ENCODE measurements at regions not wholly inside any gene's neighbourhood (a gene's known extent, or its start where the extent isn't known, plus 50 kb on each side); places are given as distances from the start of the nearest gene placed in this dataset.

DNA sequence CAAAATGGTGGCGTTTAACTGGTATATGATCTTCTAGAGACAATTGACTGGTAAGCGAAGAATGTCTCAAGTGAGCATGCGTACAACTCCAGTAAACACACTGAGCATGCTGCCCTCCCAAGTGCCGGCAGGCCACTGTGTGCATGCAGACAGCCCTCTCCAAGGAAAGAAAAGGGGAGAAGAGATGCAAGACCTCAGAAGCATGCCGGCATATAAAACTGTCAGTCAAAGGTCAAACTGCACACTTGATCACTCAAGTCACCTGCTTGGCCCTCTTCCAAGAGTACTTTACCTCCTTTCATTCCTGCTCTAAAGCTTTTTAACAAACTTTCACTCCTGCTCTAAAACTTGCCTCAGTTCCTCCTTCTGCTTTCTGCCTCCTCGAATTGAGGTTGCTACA, 910.2 kb downstream of the TAF11L14 start:
- POLR2A ChIA-PET = no interaction called here
- no TSS peak for BruUV-seq (replicated peaks)
- Histone ChIP-seq H3K4me1 (no peaks in the 10 kb centered on the region), H3K27me3 (replicated peaks; ENCODE audit: control insufficient read depth, insufficient read depth, low read length) (no peaks in the 10 kb centered on the region), H3K9me3 (0 out of 2 replicates have a peak, but pooled peaks cover 6% of the 10 kb centered on the region), H3K36me3 (ENCODE audit: control insufficient read depth, insufficient read depth, low read length) (no peaks in the 10 kb centered on the region), H3K4me3 (ENCODE audit: low read depth, low read length) (no peak overlapping the region)
- TF ChIP-seq, protein P1, sequence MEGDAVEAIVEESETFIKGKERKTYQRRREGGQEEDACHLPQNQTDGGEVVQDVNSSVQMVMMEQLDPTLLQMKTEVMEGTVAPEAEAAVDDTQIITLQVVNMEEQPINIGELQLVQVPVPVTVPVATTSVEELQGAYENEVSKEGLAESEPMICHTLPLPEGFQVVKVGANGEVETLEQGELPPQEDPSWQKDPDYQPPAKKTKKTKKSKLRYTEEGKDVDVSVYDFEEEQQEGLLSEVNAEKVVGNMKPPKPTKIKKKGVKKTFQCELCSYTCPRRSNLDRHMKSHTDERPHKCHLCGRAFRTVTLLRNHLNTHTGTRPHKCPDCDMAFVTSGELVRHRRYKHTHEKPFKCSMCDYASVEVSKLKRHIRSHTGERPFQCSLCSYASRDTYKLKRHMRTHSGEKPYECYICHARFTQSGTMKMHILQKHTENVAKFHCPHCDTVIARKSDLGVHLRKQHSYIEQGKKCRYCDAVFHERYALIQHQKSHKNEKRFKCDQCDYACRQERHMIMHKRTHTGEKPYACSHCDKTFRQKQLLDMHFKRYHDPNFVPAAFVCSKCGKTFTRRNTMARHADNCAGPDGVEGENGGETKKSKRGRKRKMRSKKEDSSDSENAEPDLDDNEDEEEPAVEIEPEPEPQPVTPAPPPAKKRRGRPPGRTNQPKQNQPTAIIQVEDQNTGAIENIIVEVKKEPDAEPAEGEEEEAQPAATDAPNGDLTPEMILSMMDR (IDR thresholded peaks at IDR 0.05; ENCODE audit: insufficient read depth in 1 of 2, low read depth in 1 of 2, low read length in 1 of 2, severe bottlenecking in 1 of 2, unreplicated experiment in 1 of 2) = no peak
- peaks cover 5% of the 10 kb centered on the region for H3K27me3 Mint-ChIP-seq (ENCODE audit: insufficient read depth, unreplicated experiment)
- H3K4me3 Mint-ChIP-seq (ENCODE audit: unreplicated experiment) = no peak overlapping the region
- peaks cover 7% of the 10 kb centered on the region for H3K9me3 Mint-ChIP-seq (ENCODE audit: unreplicated experiment)
- no peaks in the 10 kb centered on the region for H3K36me3 Mint-ChIP-seq (ENCODE audit: insufficient read depth, unreplicated experiment)
- CTCF ChIA-PET = no interaction called here
- H3K27ac Mint-ChIP-seq (ENCODE audit: unreplicated experiment) = no peak overlapping the region
- no peaks in the 10 kb centered on the region for H3K4me1 Mint-ChIP-seq (ENCODE audit: low read depth, unreplicated experiment)
- intact Hi-C loops (cut with micrococcal nuclease; ENCODE audit: unreplicated experiment) = no loop called here
- DNase-seq = no peak

DNA sequence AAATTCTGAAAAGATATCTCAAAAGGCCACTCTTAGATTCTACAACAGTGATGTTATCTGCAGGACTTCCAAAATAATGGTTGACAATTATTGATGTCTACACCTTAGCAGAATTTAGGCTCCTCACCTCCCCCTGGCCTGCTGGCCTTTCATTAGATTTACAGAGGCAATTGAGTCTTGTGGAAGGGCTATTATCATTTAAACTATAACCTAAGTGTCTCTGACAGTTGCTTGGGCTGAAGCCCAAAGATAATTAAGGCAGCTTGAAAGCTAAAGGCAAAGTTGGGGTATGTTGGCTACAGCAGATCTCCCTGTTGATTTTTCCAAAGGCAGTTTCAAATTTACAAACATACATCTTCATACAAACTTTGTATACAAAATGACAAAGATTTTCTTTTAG, 912.3 kb downstream of the TAF11L14 start:
- Mint-ChIP-seq H3K4me3 (ENCODE audit: unreplicated experiment) (no peak overlapping the region), H3K4me1 (ENCODE audit: low read depth, unreplicated experiment) (no peaks in the 10 kb centered on the region), H3K36me3 (ENCODE audit: insufficient read depth, unreplicated experiment) (no peaks in the 10 kb centered on the region), H3K27me3 (ENCODE audit: insufficient read depth, unreplicated experiment) (no peaks in the 10 kb centered on the region), H3K27ac (ENCODE audit: unreplicated experiment) (no peak overlapping the region), H3K9me3 (ENCODE audit: unreplicated experiment) (peaks cover 22% of the 10 kb centered on the region)
- no peak for DNase-seq
- POLR2A ChIA-PET = no interaction called here
- Histone ChIP-seq H3K27me3 (replicated peaks; ENCODE audit: control insufficient read depth, insufficient read depth, low read length) (no peaks in the 10 kb centered on the region), H3K4me1 (no peaks in the 10 kb centered on the region), H3K4me3 (ENCODE audit: low read depth, low read length) (no peak overlapping the region), H3K36me3 (ENCODE audit: control insufficient read depth, insufficient read depth, low read length) (no peaks in the 10 kb centered on the region), H3K9me3 (0 out of 2 replicates have a peak, but pooled peaks cover 9% of the 10 kb centered on the region)
- BruUV-seq (replicated peaks) = no TSS peak
- CTCF ChIA-PET = no interaction called here
- intact Hi-C loops (cut with micrococcal nuclease; ENCODE audit: unreplicated experiment) = no loop called here
- TF ChIP-seq, protein P1 (IDR thresholded peaks at IDR 0.05; ENCODE audit: insufficient read depth in 1 of 2, low read depth in 1 of 2, low read length in 1 of 2, severe bottlenecking in 1 of 2, unreplicated experiment in 1 of 2) = no peak

DNA sequence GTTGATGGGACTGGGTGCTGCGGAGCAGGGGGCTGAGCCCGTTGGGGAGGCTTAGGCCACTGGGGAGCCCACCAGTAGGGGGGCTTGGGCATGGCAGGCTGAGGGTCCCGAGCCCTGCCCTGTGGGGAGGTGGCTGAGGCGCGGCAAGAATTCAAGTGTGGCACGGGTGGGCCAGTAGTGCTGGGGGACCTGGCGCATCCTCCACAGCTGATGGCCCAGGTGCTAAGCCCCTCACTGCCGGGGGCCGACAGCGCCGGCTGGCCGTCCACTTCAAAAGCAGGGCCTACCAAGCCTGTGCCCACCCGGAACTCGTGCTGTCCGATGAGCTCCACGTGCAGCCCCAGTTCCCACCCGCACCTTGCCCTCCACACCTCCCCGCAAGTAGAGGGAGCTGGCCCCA, 917.5 kb downstream of the TAF11L14 start:
- Mint-ChIP-seq H3K9me3 (ENCODE audit: unreplicated experiment) (peaks cover 39% of the 10 kb centered on the region), H3K27ac (ENCODE audit: unreplicated experiment) (no peak overlapping the region), H3K4me3 (ENCODE audit: unreplicated experiment) (no peak overlapping the region), H3K27me3 (ENCODE audit: insufficient read depth, unreplicated experiment) (no peaks in the 10 kb centered on the region), H3K36me3 (ENCODE audit: insufficient read depth, unreplicated experiment) (peaks cover 5% of the 10 kb centered on the region), H3K4me1 (ENCODE audit: low read depth, unreplicated experiment) (peaks cover 7% of the 10 kb centered on the region)
- Histone ChIP-seq H3K27me3 (replicated peaks; ENCODE audit: control insufficient read depth, insufficient read depth, low read length) (no peaks in the 10 kb centered on the region), H3K4me1 (no peaks in the 10 kb centered on the region), H3K4me3 (ENCODE audit: low read depth, low read length) (no peak overlapping the region), H3K36me3 (ENCODE audit: control insufficient read depth, insufficient read depth, low read length) (no peaks in the 10 kb centered on the region), H3K9me3 (peaks cover 21% of the 10 kb centered on the region; the same call in 1 of the 2 replicates)
- DNase-seq = no peak
- intact Hi-C loops (cut with micrococcal nuclease; ENCODE audit: unreplicated experiment) = no loop called here
- TF ChIP-seq, protein P1 (IDR thresholded peaks at IDR 0.05; ENCODE audit: insufficient read depth in 1 of 2, low read depth in 1 of 2, low read length in 1 of 2, severe bottlenecking in 1 of 2, unreplicated experiment in 1 of 2) = no peak
- no TSS peak for BruUV-seq (replicated peaks)
- POLR2A ChIA-PET = no interaction called here
- CTCF ChIA-PET = no interaction called here
